ENCODE measurements at regions not wholly inside any gene's neighbourhood (a gene's known extent, or its start where the extent isn't known, plus 50 kb on each side); places are given as distances from the start of the nearest gene placed in this dataset.
A peak's percentile ranks its signal among the peaks of the same experiment; 100 is the strongest.
"Not testable (repeated sequence)": the region's sequence is repeated elsewhere in the genome, so short reads cannot be mapped to it uniquely, and the experiment has no call there.

DNA sequence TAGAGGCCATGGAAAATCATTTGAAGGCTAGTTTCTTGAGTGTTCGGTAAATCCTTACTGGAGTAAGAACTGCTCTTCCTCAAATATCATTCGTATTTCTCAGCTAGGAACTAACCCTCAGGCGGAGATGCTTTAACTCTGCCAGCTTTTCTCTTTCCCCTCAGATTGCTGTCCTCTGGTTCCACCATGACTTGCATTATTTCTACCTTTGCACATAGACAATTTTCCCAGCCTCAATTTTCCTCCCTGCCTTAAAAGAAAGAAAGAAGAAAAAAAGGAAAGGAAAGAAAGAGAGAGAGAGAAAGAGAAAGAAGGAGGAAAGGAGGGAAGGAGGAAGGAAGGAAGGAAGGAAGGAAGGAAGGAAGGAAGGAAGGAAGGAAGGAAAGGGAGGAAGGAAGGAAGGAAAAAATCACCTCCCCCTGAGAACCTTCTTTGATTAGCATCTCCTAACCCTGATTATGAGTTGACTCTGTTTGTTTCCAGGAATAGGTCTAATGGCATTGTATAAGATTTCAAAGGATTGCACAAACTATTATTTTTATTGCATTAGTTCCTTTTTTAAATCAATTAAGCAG lies 123.3 kb upstream of the FAM204A start:
- DNase-seq (ENCODE audit: low read depth) = no peak

DNA sequence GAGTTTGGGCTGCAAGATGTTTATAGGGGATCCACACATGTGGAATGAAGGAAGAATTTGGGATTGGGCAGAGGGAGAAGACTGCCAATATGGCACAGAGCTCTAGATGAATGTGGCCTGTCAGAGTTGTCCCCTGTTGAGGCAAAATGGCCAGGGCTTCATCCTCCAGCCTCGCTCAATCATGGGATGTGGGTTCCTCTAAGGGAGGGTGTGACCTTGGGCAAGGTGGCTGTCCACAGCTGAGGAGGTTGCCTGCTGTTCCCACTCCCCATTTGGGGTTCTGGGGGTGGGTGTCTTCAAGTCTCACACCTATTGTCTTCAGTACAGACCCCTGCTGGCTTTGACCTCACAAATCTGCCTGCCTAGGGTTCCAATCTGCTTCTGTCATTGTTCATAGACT lies 121.6 kb upstream of the FAM204A start:
- DNase-seq (ENCODE audit: low read depth) = no peak

DNA sequence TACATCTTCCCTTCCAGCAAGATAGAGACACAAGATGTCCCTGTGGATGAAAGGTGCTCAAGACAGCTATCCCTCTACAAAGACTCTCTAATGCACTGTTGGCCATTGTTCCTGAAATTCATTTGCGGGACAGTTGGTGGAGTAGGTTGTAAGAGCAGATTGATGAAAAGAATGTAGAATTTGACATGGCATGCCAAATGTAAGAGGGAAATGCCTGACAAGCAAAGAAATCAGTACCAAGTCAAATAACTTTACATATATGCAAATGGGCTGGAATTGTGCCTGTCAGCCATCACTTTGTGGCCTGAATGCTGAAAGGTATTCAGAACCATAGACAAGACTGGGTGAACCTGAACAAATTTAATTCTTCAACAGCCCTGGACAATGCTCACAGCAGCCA lies 120.3 kb upstream of the FAM204A start:
- DNase-seq (ENCODE audit: low read depth) = no peak

DNA sequence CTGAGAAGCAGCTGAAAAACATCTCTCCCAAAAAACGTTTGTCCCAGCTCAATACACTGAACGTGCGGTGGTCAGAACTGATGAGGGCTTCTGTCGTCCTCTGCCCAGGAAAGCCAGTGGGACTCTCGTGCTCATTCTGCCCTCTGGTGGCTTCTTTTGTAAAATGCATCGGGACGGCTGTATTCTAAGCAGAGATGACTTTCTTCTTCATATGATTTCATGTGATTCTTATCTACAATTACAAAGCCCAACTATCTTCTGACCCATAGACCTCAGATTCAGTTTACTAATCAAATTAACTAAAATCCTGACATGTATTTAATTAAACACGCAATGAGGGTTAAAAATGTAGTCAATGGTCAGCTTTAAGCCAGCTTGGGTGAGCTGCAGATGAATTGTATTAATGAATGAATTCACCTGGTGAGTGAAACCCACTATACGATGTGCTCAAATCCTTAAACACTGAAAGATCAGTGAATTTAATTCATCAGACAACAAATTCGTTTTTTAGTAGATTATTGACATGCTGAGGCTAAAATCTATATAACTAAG lies 117.6 kb upstream of the FAM204A start:
- peak; percentile 22 for DNase-seq (ENCODE audit: low read depth)

DNA sequence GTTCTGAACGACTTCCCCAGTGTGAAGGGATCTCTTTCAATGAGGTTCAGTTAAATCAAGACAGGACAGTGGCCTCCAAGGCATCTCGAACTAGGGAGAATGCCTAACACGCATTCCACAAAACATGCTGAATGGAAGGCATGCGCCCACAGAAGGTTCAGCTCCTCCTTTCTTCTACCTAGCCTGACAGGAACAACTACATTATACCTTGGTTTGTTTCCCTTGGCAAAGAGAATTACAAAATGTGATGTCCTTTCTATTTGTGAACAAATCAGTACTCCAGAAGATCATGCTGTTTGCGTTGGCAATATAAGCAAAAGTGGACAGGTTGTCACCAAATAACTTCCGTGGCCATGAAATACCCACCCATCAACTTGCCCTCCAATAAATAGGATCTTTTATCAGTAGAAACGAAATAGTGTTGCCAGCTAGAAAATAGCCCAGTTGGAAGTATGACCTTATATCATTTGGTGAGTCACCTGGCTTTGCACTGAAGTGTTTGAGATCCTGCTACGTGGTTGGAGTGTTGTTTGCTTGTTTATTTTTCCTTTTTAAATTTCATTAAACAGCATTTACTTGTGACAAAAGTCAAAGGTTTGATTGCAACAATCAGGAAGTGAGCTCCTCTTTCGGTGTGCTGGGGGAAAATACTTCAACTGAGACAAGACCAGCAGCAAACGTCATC lies 117.0 kb upstream of the FAM204A start:
- DNase-seq (ENCODE audit: low read depth) = no peak

DNA sequence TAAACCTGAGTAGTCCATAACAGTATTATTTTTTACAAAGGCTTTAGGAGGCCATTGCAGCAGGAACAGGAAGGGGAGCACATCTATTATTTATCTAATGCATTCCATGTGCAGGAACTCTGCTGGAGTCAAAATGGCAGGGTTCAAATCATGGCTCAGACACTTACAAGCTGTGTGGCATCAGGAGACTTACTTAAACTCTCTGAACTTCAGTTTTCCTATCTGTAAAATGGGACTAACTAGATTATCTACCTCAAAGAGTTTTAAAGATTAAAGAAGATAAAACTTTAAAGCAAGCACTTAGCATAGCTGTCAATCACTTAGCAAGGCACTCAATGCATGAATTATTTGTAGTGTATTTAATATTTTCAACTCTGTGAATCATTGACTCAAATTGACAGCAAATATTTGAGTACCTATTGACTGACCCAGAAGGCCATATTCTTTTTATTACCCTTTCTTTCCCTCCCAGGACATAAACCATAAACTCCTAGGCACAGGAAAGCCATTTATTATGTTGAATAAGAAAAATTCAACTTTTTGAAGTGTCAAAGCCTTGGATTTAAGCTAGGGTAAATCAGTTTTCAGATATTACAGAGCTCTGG lies 115.8 kb upstream of the FAM204A start:
- DNase-seq (ENCODE audit: low read depth) = no peak

DNA sequence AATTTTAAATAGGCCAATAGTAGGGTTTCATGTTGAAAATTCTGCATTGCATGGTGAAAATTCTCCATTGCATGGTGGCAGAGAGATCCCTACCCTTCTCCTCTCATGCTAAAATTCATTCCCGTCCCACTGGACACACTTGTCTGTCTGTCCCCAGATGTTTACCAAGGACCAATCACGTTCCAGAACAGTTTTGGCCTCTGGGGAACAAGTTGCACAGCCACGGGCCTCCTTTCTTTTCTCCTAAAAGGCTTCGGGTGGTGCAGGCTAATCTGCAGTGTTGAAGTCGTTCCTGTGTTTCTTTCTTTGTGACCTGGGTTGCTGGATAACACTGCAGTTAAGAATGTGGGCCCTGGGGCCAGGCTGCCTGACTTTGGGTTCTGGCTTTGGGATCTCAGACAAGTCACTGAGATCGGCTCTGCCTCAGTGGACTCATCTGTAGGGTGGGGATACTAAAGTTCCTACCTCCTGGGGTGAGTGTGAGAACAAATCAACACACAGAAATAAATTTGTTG lies 113.1 kb upstream of the FAM204A start:
- DNase-seq (ENCODE audit: low read depth) = no peak

DNA sequence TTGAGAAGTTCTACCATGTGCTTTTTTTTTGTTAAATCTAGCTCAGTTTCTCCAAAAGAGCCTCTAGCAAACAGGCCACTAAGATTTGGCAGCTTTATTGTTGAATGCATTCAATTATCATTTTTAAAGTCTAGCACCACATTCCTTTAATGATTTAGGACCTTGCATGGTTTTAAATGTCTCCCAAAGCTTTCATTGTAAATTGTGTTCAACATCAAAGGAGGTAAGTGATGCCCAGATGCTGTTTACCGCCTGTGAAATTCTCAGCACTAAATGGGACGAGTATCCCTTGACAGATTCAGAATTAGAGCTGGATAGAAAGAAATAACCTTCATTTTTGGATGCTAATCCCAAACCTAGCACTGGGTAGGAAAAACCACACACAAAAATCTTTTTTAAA lies 112.1 kb upstream of the FAM204A start:
- DNase-seq (ENCODE audit: low read depth) = no peak

GRCh38 chr10:118452098-118452497 lies 110.0 kb upstream of the FAM204A start:
- no peak for DNase-seq (ENCODE audit: low read depth)

DNA sequence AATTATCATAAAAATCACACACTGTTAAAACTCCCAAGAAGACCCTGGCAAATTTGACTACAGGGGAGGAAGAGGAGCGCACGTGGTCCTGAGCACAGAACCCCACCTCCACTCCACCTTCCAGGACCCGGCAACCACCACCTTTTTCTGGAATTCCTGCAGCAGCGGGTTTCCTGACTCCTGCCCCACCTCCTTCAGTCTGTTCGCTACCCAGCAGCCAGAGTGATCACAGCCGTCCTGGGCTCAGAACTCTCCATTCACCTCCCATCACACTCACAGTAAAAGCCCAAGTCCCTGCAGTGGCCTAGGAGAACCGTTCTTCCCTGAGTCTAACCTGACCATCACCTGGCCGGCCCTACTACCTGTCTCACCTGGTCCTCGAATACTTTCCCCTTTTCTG lies 107.4 kb upstream of the FAM204A start:
- no peak for DNase-seq (ENCODE audit: low read depth)

DNA sequence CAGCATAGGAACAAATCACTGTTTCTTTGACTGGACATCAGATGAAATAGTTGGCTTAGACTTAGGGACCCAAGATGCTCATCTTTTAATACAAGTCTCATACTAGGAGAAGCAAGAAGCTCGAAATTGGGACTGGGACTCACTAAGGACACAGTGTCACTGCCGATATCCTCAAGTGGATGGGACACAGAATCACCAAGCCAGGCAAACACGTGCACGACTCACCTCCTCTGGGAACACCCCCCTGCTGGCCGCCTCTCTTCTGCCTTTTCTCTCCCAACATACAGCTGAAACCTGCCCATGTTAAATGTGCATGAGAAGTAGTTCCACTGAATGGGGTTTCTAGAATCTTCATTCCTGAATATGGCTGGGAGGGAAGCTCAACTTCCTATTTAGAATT lies 106.6 kb upstream of the FAM204A start:
- DNase-seq (ENCODE audit: low read depth) = no peak

DNA sequence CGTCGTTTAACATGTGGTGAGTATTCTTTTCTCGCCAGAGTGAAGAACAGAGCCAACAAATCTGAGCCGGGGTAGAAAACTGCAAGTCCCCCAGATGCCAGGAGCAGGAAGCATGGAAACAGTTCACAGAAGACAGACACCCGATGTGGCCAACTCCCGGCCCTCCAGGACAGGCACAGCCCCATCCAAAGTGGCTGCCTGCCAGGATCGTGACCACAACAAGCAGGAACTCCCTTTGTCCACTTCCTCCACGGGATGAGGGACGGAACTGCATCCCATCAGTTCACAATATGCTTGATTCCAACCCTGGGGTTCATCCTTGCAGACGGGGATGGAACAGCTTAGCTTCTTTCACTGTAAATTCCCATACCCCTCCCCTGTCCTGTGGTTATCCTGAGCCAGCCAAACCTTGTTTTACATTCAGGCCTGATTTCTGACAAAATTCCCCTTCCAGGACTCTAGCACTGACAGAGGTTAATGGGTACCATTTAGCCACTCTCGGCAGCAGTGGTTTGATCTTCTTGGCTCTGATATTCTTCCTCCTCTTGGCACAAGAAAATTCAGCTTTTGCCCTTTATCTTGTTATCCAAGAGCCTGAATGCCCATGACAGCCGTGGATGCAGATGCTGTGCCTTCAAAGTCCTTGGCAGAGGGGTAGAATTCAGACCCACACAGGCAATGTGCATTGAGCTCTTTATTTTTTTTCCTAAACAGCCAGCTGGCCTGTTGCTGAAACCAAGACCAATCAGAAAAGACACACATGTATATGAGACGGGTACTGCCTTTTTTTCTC lies 105.5 kb upstream of the FAM204A start:
- no peak for DNase-seq (ENCODE audit: low read depth)

- DNase-seq (ENCODE audit: low read depth) = no peak
Measured at GRCh38 chr10:118445535-118445934, 103.4 kb upstream of the FAM204A start.

DNA sequence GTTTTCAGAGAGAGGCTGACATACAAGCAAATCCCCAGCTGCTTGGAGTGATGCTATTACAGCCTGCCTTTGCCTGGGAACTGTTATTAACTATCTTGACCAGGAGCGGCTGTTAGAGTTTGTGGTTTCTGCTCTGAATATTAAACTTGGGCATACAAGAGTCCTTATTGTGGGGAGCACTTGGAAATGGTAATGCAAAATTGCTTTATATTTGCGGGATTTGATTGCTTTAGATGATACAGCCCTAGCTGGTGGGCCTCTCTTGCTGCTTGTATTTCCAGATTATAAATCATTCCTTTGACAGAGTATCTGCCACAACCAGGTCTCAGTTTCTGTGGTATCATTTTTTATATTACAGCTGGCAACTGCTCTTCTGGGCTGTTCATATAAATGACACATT lies 101.9 kb upstream of the FAM204A start:
- DNase-seq (ENCODE audit: low read depth) = no peak

DNA sequence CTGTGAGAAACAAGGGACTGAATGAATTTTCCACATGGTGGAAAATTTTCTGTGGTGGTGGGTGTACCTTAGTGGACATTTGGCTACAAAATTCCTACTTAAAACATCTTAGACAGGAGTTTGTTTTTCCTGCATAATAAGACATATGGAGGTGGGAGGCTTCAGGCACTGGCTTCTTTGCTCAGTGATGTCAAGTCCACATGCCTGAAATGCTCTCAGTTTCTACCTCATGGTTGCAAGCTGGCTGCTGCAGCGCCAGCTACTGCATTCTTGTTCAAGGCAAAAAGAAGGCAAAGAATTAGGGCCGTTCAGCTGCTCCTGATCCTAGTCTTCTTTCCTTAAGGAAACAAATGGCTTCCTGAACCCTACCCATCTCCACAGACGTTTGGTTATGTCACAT lies 99.9 kb upstream of the FAM204A start:
- DNase-seq (ENCODE audit: low read depth) = no peak

GRCh38 chr10:118439824-118440223 lies 97.7 kb upstream of the FAM204A start:
- no peak for DNase-seq (ENCODE audit: low read depth)

- DNase-seq (ENCODE audit: low read depth) = no peak
Measured at GRCh38 chr10:118436742-118437141, 94.6 kb upstream of the FAM204A start.

DNA sequence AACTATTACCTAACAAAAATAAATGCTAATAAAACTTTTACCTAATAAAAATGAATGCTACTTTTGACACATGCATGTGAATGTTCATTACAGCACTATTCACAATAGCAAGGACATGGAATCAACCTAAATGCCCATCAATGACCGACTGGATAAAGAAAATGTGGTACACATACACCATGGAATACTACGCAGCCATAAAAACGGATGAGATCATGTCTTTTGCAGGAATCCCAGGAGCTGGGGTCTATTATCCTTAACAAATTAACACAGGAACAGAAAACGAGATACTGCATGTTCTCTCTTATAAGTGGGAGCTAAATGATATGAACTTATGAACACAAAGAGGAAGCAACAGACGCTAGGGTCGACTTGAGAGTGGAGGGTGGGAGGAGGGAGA lies 88.1 kb upstream of the FAM204A start:
- DNase-seq (ENCODE audit: low read depth) = no peak

DNA sequence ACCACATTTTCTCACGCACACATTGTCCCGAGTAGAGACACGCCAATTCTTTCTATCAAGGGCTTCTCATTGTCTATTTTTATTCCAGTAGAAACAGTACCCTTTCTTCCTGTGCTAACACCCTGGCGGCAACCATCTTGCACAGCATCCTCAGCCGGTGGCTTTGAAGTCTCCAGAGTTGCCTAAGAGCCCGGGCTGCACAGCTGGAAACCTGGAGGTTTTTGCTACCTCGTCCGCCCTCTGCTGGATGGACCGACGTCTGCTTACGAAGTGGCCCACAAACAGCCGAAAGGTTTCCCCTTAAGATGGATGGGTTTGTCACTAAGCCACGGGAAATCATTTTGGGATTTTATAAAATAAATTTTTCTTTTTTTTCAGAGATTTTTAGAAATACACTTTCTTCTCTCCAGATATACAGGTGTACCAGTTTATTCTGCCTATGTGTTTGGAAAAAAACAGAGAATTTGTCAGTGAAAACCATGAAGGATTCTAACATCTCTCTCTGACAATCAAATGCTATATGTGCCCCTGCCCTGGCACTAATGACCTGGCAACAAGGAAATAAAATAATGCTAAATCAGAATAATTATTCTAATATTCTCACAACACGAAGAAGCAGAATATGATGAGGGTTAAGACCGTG lies 81.8 kb upstream of the FAM204A start:
- DNase-seq (ENCODE audit: low read depth) = peak; percentile 33

GRCh38 chr10:118422241-118422640 lies 80.1 kb upstream of the FAM204A start:
- no peak for DNase-seq (ENCODE audit: low read depth)

- not testable (repeated sequence) for DNase-seq (ENCODE audit: low read depth)
Measured at GRCh38 chr10:118420049-118420448, 77.9 kb upstream of the FAM204A start.

GRCh38 chr10:118412932-118413331 lies 70.8 kb upstream of the FAM204A start:
- DNase-seq (ENCODE audit: low read depth) = no peak
